Astrocyte of the cerebellum (primary cell): ENCODE measurements at regions not wholly inside any gene's neighbourhood (a gene's known extent, or its start where the extent isn't known, plus 50 kb on each side); places are given as distances from the start of the nearest gene placed in this dataset.

ENCODE experiments used
- DNase-seq: peaks from one replicate; pipeline ENCODE4 v3.0.0-alpha.2; 2011; ENCODE audit warnings: low read depth
- H3K4me3 ChIP-seq: 2 replicates; pipeline ENCODE4 v1.5.1; 2011; ENCODE audit warnings: mild to moderate bottlenecking, low read depth, low read length, moderate library complexity
- in situ Hi-C: cut with HindIII; loops from 2 replicates; pipeline ENCODE4 v1.10.0; 2017; ENCODE audit warnings: low sequenced_read_pairs
- TF ChIP-seq, protein P1 (sequence below): IDR thresholded peaks from 2 replicates; pipeline ENCODE4 v1.5.1; 2012; ENCODE audit warnings: low read length, low read depth, moderate library complexity, mild to moderate bottlenecking; ENCODE audit errors: missing control alignments

DNA sequence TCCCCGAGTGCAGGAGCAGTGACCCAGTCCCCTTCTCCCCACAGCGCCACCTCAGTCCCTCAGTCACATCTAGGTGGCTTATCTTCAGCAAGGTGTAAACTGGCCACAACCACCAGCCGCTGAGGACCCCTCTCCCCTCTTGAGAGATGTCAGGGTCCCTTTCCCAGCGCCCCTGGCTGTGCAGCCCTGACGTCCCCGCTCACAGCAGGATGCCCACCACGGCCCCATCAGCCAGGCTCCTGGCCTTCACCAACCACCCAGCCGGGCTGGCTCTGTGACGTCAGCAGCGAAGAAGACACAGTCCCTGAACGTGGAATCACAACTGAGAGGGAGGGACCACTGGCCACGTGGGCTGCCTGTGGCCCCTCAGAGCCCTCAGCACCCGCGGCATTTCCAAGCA is 249.4 kb downstream of the NPHP4 start:
- H3K4me3 ChIP-seq: no peak overlapping the region

GRCh38 chr1:5742032-5742431 is 250.2 kb downstream of the NPHP4 start:
- H3K4me3 ChIP-seq: no peak overlapping the region
- DNase-seq: no peak
- TF ChIP-seq, protein P1, sequence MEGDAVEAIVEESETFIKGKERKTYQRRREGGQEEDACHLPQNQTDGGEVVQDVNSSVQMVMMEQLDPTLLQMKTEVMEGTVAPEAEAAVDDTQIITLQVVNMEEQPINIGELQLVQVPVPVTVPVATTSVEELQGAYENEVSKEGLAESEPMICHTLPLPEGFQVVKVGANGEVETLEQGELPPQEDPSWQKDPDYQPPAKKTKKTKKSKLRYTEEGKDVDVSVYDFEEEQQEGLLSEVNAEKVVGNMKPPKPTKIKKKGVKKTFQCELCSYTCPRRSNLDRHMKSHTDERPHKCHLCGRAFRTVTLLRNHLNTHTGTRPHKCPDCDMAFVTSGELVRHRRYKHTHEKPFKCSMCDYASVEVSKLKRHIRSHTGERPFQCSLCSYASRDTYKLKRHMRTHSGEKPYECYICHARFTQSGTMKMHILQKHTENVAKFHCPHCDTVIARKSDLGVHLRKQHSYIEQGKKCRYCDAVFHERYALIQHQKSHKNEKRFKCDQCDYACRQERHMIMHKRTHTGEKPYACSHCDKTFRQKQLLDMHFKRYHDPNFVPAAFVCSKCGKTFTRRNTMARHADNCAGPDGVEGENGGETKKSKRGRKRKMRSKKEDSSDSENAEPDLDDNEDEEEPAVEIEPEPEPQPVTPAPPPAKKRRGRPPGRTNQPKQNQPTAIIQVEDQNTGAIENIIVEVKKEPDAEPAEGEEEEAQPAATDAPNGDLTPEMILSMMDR: no peak
- in situ Hi-C loops: no loop called here

More for the DNA sequence above, 249.4 kb downstream of the NPHP4 start:
- in situ Hi-C loops: no loop called here
- no peak for DNase-seq
- TF ChIP-seq, protein P1: no peak

DNA sequence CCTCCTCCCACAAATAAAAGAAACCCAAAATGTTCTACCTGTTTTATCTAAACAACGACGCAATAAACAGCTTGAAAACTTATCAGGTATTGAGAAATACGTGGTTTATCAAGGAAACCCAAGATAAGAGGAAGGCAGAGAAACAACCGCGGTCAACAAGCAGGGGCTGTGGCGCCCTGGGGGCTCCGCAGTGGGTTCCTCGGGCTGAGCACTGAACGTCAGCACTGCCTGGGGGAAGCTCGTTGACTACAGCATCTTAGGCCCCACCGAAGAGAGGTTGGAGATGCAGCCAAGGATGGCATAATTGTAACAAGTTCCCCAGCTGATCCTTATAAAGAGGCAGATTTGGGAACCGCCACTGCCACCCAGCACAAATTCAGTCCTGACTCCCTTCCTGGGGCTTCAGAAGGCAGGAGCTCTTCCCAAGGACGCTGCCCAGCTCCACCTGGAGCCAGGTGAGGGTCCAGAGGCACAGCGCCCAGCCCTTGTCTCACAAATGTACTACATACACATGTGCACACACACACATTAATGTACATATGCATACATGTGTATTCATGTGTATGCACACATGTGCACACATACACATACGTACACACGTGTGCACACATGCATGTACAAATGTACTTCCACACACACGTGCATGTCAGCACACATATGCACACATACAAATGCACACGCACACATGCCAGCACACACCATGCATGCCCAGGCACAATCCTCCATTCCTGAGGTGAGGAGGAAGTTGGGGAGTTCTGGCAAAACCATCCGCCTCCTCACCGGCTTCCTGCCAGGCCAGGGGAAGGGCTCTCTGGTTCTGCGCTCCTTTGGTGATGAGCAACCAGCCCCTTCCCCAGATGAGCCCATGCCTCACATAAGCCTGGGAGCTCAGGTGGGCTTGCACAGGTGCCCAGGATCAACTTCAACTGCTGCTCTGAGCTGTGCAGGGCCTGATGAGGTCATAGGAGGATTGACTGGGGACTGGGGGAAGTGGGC is 251.1 kb downstream of the NPHP4 start:
- no peak overlapping the region for H3K4me3 ChIP-seq
- no peak for DNase-seq
- in situ Hi-C loops: no loop called here
- TF ChIP-seq, protein P1: no peak

GRCh38 chr1:5740450-5740849 is 251.8 kb downstream of the NPHP4 start:
- TF ChIP-seq, protein P1: no peak
- H3K4me3 ChIP-seq: no peak overlapping the region
- in situ Hi-C loops: no loop called here
- DNase-seq: no peak

DNA sequence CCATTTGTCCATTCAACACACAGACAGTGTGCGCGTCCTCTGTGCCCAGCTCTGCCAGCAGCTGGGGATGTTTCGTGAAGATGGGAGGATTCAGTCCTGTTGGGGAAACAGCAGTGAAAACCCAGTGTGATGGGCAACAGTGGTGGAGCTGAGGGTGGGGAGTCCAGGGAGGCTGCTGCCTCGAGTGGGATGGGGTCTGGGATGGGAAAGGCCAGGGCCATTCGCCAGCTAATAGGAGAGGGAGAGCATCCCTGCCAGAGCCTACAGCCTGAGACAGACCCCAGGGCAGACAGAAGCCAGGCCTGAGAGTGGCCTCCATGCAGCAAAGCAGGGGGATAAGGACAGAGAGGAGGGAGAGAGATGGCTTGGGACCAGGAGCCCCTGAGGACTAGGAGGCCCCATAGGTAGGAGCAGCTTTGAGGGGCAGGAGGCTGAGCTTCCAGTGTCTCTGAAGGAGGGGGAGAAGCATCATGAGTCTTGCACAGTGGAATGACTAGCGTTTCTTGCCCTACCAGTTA is 252.6 kb downstream of the NPHP4 start:
- in situ Hi-C loops: no loop called here
- H3K4me3 ChIP-seq: no peak overlapping the region
- DNase-seq: no peak
- TF ChIP-seq, protein P1: no peak

GRCh38 chr1:5738911-5739462 is 253.2 kb downstream of the NPHP4 start:
- TF ChIP-seq, protein P1: no peak
- no peak for DNase-seq
- in situ Hi-C loops: no loop called here
- no peak overlapping the region for H3K4me3 ChIP-seq
